Fibroblast of skin of left quadriceps (primary cell): ENCODE measurements at regions not wholly inside any gene's neighbourhood (a gene's known extent, or its start where the extent isn't known, plus 50 kb on each side); places are given as distances from the start of the nearest gene placed in this dataset.
A peak's percentile ranks its signal among the peaks of the same experiment; 100 is the strongest.

ENCODE experiments used
- DNase-seq, 2 experiments: peaks; one replicate each; pipeline ENCODE4 v3.0.0-alpha.2; 2013; ENCODE audit warnings: low read depth in 2 of 2

GRCh38 chr13:105329359-105329758 lies 1206.1 kb downstream of the EFNB2 start:
- DNase-seq, result no peak

- DNase-seq, result no peak
These were observed 1207.2 kb downstream of the EFNB2 start for GRCh38 chr13:105328212-105328611.

GRCh38 chr13:105327581-105328126 lies 1207.8 kb downstream of the EFNB2 start:
- no peak for DNase-seq

- no peak for DNase-seq
These were observed 1215.6 kb downstream of the EFNB2 start for GRCh38 chr13:105319875-105320274.

- DNase-seq, result no peak
These were observed 1218.7 kb downstream of the EFNB2 start for GRCh38 chr13:105316731-105317130.

- DNase-seq, result no peak
These were observed 1222.6 kb downstream of the EFNB2 start for GRCh38 chr13:105312906-105313305.

- DNase-seq, result no peak
These were observed 1224.4 kb downstream of the EFNB2 start for GRCh38 chr13:105311094-105311493.

- DNase-seq, result no peak
These were observed 1227.7 kb downstream of the EFNB2 start for GRCh38 chr13:105307776-105308175.

- no peak for DNase-seq
These were observed 1237.6 kb downstream of the EFNB2 start for GRCh38 chr13:105297839-105298238.

- DNase-seq, result no peak
These were observed 1243.5 kb downstream of the EFNB2 start for GRCh38 chr13:105291987-105292386.

GRCh38 chr13:105290596-105290995 lies 1244.9 kb downstream of the EFNB2 start:
- no peak for DNase-seq

GRCh38 chr13:105285526-105285925 lies 1249.9 kb downstream of the EFNB2 start:
- DNase-seq, result no peak

GRCh38 chr13:105282406-105283285 lies 1252.8 kb downstream of the EFNB2 start:
- peak; percentile 7 to 16 for DNase-seq

GRCh38 chr13:105278943-105279381 lies 1256.5 kb downstream of the EFNB2 start:
- DNase-seq, result no peak

GRCh38 chr13:105276571-105276970 lies 1258.9 kb downstream of the EFNB2 start:
- no peak for DNase-seq

GRCh38 chr13:105273665-105274222 lies 1261.7 kb downstream of the EFNB2 start:
- no peak for DNase-seq

- no peak for DNase-seq
These were observed 1262.5 kb downstream of the EFNB2 start for GRCh38 chr13:105272660-105273631.

- no peak for DNase-seq
These were observed 1268.8 kb downstream of the EFNB2 start for GRCh38 chr13:105266615-105267014.

- DNase-seq, result no peak
These were observed 1272.9 kb downstream of the EFNB2 start for GRCh38 chr13:105262579-105262978.

- no peak for DNase-seq
These were observed 1276.0 kb downstream of the EFNB2 start for GRCh38 chr13:105259426-105259825.

GRCh38 chr13:105255472-105255871 lies 1280.0 kb downstream of the EFNB2 start:
- no peak for DNase-seq

GRCh38 chr13:105251293-105251692 lies 1284.2 kb downstream of the EFNB2 start:
- no peak for DNase-seq
